GM10266 (cell line): ENCODE measurements at regions not wholly inside any gene's neighbourhood (a gene's known extent, or its start where the extent isn't known, plus 50 kb on each side); places are given as distances from the start of the nearest gene placed in this dataset.

ENCODE experiments used
- DNase-seq: peaks from one replicate; pipeline ENCODE4 v3.0.0; 2012; ENCODE audit errors: extremely low spot score
- TF ChIP-seq, protein P1 (sequence below): IDR thresholded peaks from 2 replicates; pipeline ENCODE4 v1.5.1; 2012; ENCODE audit warnings: mild to moderate bottlenecking, low read depth; ENCODE audit not compliant: control insufficient read depth, insufficient read depth; ENCODE audit errors: missing control alignments

DNA sequence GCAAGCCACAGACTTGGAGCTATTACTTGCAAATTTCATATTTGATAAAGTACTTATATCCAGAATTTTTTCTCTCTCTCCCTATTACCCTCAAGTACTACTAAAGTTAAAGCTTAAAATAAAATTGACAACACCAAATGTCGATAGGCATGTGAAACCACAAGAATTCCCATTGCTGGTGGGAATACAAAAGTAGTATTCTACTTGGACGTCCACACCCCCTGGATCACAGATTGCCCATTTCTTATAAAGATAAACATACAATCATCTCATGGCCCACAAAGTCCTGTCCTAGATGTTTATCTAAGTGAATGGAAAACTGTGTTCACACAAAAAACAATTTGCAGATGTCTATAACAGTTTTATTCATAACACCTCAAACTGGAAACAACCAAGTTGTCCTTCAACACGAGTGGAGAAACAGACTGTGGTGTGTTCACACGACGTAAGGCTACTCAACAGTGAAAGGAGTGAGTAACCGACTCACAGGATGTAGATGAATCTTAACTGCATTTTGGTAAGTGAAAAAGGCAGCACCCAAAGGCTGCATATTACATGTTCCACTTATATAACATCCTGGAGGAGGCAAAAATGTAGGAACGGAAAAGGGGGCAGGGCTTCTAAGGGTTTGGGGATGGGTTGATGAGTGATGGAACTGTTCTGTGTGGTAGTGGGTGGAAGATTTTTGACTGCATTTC lies 297.4 kb downstream of the THBS2 start:
- no peak for DNase-seq
- TF ChIP-seq, protein P1, sequence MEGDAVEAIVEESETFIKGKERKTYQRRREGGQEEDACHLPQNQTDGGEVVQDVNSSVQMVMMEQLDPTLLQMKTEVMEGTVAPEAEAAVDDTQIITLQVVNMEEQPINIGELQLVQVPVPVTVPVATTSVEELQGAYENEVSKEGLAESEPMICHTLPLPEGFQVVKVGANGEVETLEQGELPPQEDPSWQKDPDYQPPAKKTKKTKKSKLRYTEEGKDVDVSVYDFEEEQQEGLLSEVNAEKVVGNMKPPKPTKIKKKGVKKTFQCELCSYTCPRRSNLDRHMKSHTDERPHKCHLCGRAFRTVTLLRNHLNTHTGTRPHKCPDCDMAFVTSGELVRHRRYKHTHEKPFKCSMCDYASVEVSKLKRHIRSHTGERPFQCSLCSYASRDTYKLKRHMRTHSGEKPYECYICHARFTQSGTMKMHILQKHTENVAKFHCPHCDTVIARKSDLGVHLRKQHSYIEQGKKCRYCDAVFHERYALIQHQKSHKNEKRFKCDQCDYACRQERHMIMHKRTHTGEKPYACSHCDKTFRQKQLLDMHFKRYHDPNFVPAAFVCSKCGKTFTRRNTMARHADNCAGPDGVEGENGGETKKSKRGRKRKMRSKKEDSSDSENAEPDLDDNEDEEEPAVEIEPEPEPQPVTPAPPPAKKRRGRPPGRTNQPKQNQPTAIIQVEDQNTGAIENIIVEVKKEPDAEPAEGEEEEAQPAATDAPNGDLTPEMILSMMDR, result no peak

DNA sequence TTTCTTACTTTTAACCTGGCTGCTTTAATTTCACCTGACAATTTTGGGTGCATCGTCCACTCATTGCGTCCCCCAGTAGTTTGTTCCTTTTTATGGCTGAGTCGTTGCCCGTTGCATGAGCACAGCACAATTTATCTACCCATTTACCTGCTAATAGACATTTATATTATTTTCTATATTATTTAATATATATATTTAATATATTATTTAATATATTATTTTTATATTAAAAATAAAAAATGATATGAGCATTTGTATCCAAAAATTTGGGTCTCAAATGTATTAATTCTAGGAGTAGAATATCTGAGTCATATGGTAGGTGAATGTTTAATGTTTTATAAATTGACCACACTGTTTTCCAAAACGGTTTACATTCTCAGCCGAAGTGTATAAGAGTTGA lies 300.2 kb downstream of the THBS2 start:
- TF ChIP-seq, protein P1, result no peak
- DNase-seq, result no peak

DNA sequence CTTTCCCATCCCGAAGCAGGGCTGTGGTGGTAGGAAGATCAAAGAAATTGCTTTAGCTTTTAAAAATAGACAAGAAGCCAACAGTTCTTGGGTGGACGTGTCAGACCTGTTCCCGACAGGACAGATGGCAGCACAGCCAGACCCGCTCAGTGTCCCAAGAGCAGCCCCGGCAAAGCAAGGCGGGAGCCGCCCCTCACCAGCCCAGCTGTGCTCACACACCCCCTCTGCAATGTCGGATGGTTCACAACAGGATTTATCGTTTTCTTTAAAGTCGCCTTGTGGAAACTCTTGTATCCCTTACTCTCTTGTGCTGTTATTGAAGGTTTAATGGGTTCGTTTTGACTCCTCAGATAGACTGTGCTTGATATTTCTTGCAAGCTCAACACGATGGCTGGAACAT lies 302.4 kb downstream of the THBS2 start:
- TF ChIP-seq, protein P1, result no peak
- DNase-seq, result no peak

DNA sequence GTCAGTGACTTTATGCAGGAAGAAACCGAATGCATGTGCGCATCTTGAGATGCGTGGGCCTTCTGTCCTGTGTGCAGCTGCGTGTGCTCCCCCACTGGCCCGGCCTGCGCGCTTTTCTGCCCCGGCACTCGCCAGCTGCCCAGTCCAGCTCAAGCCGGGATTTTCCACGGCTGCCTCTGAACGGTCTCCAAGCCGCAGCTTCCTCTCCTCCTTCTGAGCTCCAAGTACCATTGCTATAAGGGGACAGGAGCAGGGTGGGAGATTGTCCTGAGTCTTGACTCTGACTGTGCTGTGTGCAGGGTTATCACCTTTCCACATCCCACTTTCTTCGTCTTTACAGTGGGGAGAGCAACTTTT lies 302.8 kb downstream of the THBS2 start:
- TF ChIP-seq, protein P1, result no peak
- no peak for DNase-seq

DNA sequence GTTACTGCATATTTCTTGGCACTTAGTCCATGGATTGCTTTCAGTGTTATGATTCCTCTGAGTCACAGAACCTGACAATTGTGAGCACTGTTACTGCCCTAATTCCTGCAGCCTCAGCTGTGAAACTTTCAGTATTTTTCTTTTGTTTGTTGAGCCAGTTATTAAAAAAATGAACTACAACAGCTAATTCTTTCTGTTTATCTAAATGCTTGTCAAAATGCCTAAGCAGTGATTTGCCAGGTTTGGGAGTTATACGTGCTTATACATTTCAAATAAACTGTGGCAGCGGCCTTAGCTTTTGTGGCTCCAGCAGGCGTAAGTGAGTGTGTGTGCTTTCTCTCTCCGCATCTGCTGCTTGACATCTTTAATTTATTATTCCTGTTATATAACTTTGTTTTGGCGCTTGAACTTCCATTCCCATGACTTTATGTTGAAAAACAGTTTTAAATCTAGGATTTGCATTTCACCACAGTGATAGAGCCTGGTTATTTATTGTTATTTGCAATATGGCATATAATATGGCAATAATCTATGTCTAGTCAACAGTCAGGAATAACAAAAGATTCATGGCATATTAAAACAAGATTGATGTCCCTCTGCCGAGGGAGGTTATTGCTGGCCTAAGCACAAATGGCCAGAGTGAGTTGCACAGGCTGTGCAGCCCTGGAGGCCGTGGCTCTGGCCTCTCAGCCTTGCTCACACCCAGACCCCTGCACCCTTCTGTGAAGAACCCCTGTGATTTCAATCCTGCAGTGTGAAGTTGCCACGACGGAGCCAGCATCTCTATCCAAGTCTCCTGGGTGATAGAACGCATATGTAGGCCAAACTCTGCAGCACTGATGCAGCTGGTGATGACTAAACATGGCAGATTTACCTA lies 303.4 kb downstream of the THBS2 start:
- no peak for DNase-seq
- TF ChIP-seq, protein P1, result no peak

DNA sequence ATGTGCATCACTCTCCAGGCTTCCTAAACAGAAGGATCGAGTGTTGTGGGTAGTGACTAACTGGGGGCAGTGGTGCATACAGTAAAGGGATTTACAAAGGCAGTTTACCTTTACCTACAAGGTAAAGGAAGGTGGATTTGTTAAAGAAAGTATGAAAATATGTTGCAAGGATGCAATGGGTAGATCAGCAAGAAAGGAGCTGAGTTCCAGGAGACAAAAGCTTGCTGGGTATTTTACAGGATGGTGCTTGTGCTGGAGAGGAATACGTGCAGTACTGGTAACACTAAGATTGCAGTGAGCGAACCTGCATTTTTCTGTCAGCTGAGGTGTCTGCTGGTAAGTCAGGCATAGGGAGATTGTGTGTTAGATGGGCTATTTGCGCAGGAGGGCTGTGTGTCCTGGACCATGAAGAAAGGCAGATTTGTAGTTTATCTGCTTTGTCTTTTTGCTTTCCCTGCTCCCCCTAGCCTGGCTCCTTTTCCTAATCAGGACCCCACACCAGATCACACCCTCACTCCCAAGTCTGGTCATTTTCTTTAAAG lies 304.6 kb downstream of the THBS2 start:
- no peak for DNase-seq
- TF ChIP-seq, protein P1, result no peak

DNA sequence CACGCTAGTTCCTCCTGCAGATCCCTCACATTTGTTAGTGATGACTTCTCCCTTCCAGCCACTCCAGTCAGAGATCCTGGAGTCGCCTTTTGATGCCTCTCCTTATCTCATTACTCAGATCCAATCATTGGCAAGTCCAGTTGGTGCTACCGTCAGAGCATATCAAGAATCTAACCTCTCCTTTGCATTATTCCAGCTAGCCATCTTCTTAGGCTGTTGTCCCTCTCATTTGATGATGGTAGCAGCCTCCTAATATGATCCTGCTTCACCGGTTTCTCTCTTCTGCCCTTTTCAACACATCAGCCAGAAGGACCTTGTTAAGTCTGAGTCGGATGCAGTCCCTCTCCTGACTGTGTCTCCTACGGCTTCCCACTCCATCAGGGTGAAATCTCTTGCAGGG lies 305.6 kb downstream of the THBS2 start:
- DNase-seq, result no peak
- TF ChIP-seq, protein P1, result no peak
